ENCODE measurements at regions not wholly inside any gene's neighbourhood (a gene's known extent, or its start where the extent isn't known, plus 50 kb on each side); places are given as distances from the start of the nearest gene placed in this dataset.

GRCh38 chr11:106403751-106404150 lies 326.3 kb downstream of the AASDHPPT start:
- TF ChIP-seq POLR2A (IDR thresholded peaks at IDR 0.05): no peak
- TF ChIP-seq, protein P1, sequence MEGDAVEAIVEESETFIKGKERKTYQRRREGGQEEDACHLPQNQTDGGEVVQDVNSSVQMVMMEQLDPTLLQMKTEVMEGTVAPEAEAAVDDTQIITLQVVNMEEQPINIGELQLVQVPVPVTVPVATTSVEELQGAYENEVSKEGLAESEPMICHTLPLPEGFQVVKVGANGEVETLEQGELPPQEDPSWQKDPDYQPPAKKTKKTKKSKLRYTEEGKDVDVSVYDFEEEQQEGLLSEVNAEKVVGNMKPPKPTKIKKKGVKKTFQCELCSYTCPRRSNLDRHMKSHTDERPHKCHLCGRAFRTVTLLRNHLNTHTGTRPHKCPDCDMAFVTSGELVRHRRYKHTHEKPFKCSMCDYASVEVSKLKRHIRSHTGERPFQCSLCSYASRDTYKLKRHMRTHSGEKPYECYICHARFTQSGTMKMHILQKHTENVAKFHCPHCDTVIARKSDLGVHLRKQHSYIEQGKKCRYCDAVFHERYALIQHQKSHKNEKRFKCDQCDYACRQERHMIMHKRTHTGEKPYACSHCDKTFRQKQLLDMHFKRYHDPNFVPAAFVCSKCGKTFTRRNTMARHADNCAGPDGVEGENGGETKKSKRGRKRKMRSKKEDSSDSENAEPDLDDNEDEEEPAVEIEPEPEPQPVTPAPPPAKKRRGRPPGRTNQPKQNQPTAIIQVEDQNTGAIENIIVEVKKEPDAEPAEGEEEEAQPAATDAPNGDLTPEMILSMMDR (IDR thresholded peaks at IDR 0.05): no peak

All from adrenal gland (tissue), 5 donors.